Endodermal cell (in vitro differentiated cells): ENCODE measurements at regions not wholly inside any gene's neighbourhood (a gene's known extent, or its start where the extent isn't known, plus 50 kb on each side); places are given as distances from the start of the nearest gene placed in this dataset.

ENCODE experiments used
- DNase-seq: peaks from one replicate; pipeline ENCODE4 v3.0.0-alpha.2; 2017
- H3K27ac ChIP-seq: 2 replicates; pipeline ENCODE4 v1.5.1; 2013; ENCODE audit warnings: mild to moderate bottlenecking, low read depth, low read length, moderate library complexity
- H3K27me3 ChIP-seq: 2 replicates; pipeline ENCODE4 v1.6.1; 2013; ENCODE audit warnings: mild to moderate bottlenecking, low read length, moderate library complexity; ENCODE audit not compliant: insufficient read depth, control insufficient read depth, poor library complexity, severe bottlenecking
- H3K36me3 ChIP-seq: 2 replicates; pipeline ENCODE4 v1.7.0; 2013; ENCODE audit warnings: mild to moderate bottlenecking, low read length, moderate library complexity; ENCODE audit not compliant: control insufficient read depth, insufficient read depth
- H3K4me1 ChIP-seq: one replicate; pipeline ENCODE4 v1.7.0; 2013; ENCODE audit warnings: low read length; ENCODE audit not compliant: control insufficient read depth, insufficient read depth
- H3K4me3 ChIP-seq: 2 replicates; pipeline ENCODE4 v1.5.1; 2013; ENCODE audit warnings: mild to moderate bottlenecking, low read length, moderate library complexity
- H3K9ac ChIP-seq: 2 replicates; pipeline ENCODE4 v1.6.1; 2013; ENCODE audit warnings: mild to moderate bottlenecking, low read length, moderate library complexity; ENCODE audit not compliant: poor library complexity, severe bottlenecking; ENCODE audit errors: extremely low read depth
- H3K9me3 ChIP-seq: 2 replicates; pipeline ENCODE4 v1.6.1; 2013; ENCODE audit warnings: mild to moderate bottlenecking, low read length, moderate library complexity; ENCODE audit not compliant: control insufficient read depth
- H3K27ac Mint-ChIP-seq: 2 replicates; pipeline ENCODE4 v1.8.0; 2020; ENCODE audit warnings: mixed read lengths
- H3K27me3 Mint-ChIP-seq: 2 replicates; pipeline ENCODE4 v1.8.0; 2021; ENCODE audit warnings: mild to moderate bottlenecking, mixed read lengths; ENCODE audit not compliant: insufficient read depth
- H3K36me3 Mint-ChIP-seq: 2 replicates; pipeline ENCODE4 v1.8.0; 2020; ENCODE audit warnings: low read depth, mixed read lengths
- H3K4me1 Mint-ChIP-seq: 2 replicates; pipeline ENCODE4 v1.8.0; 2020; ENCODE audit warnings: mixed read lengths
- H3K4me3 Mint-ChIP-seq: 2 replicates; pipeline ENCODE4 v1.8.0; 2020; ENCODE audit warnings: mild to moderate bottlenecking, moderate library complexity, mixed read lengths
- H3K9me3 Mint-ChIP-seq: 2 replicates; pipeline ENCODE4 v1.8.0; 2020; ENCODE audit warnings: mild to moderate bottlenecking, mixed read lengths
- WGBS, 2 experiments: methylation state at CpG; one replicate each; pipeline versions ENCODE4 v1.1.5 to v1.1.7; 2013; ENCODE audit warnings: missing lambda C conversion rate in 2 of 2, mixed read lengths in 1 of 2; ENCODE audit not compliant: insufficient coverage in 1 of 2, insufficient read length in 1 of 2; 5-methylcytosine and 5-hydroxymethylcytosine counted together
- TF ChIP-seq, protein P1 (sequence below): fragments of 200-600 bp; sonication (generic); conservative IDR thresholded peaks from 2 replicates; pipeline ENCODE4 v1.5.0; 2021; ENCODE audit warnings: antibody characterized with exemption, mild to moderate bottlenecking

DNA sequence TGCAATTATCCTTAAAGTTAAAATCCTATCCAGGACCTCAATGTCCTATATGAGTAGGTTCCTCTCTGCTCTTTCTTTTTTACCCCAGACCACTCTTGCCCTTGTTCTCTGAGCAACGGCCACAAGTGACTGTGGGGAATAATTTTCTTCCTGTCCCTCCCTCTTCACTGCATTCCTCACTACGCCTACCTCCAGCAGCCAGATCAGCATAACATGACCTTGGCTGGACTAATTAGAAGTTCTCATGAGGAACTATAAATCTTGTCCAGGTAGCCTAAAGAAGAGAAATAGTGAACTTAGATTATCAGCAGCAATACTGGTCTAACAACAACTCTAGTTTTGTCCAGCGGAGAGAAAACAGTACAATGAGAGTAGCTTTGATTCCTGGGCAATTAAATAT, 643.8 kb upstream of the KLHL29 start:
- TF ChIP-seq, protein P1, sequence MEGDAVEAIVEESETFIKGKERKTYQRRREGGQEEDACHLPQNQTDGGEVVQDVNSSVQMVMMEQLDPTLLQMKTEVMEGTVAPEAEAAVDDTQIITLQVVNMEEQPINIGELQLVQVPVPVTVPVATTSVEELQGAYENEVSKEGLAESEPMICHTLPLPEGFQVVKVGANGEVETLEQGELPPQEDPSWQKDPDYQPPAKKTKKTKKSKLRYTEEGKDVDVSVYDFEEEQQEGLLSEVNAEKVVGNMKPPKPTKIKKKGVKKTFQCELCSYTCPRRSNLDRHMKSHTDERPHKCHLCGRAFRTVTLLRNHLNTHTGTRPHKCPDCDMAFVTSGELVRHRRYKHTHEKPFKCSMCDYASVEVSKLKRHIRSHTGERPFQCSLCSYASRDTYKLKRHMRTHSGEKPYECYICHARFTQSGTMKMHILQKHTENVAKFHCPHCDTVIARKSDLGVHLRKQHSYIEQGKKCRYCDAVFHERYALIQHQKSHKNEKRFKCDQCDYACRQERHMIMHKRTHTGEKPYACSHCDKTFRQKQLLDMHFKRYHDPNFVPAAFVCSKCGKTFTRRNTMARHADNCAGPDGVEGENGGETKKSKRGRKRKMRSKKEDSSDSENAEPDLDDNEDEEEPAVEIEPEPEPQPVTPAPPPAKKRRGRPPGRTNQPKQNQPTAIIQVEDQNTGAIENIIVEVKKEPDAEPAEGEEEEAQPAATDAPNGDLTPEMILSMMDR: no peak

DNA sequence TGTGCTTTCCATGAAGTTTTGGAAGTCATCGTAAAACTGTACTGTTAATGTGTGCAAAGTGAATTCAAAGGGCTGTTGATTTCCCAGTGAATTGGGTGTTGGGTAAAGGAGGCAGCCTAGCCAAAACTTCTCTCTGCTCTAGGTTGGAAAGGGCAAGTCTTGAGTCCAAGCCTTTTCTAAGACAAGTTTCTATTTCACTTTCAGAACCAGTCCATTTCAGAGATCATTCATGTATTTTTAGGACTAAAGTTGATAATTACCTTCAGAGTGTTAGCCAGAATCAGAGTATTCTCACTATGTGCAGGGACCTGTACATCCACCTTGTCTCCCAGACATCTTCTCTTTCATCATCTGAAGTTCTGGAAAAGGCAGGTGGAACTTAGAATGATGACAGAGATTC, 636.1 kb upstream of the KLHL29 start:
- TF ChIP-seq, protein P1: no peak
- Histone ChIP-seq H3K4me3 (no peak overlapping the region), H3K27ac (no peak overlapping the region), H3K36me3 (no peaks in the 10 kb centered on the region), H3K4me1 (no peaks in the 10 kb centered on the region), H3K9me3 (no peaks in the 10 kb centered on the region), H3K9ac (no peak overlapping the region), H3K27me3 (no peaks in the 10 kb centered on the region)
- H3K27me3 Mint-ChIP-seq: peaks cover 8% of the 10 kb centered on the region
- WGBS, 2 experiments: 87% methylated on average over 1 of the region's 1 CpG; no CpG with 5 or more reads in 1 of the 2 experiments
- no peak overlapping the region for H3K27ac Mint-ChIP-seq
- no peak for DNase-seq
- H3K4me1 Mint-ChIP-seq: peaks cover 8% of the 10 kb centered on the region
- no peaks in the 10 kb centered on the region for H3K36me3 Mint-ChIP-seq
- H3K4me3 Mint-ChIP-seq: no peak overlapping the region
- H3K9me3 Mint-ChIP-seq: no peaks in the 10 kb centered on the region

More for the DNA sequence above, 643.8 kb upstream of the KLHL29 start:
- no peak overlapping the region for H3K27ac Mint-ChIP-seq
- H3K27ac ChIP-seq: no peak overlapping the region
- no peaks in the 10 kb centered on the region for H3K27me3 Mint-ChIP-seq
- no peaks in the 10 kb centered on the region for H3K27me3 ChIP-seq
- no peak overlapping the region for H3K4me3 ChIP-seq
- H3K36me3 ChIP-seq: no peaks in the 10 kb centered on the region
- H3K36me3 Mint-ChIP-seq: no peaks in the 10 kb centered on the region
- no peaks in the 10 kb centered on the region for H3K9me3 Mint-ChIP-seq
- 87% methylated on average over 3 of the region's 3 CpGs; no CpG with 5 or more reads in 1 of the 2 experiments for WGBS, 2 experiments
- no peak overlapping the region for H3K9ac ChIP-seq
- peaks cover 8% of the 10 kb centered on the region for H3K4me1 ChIP-seq
- peaks cover 19% of the 10 kb centered on the region for H3K4me1 Mint-ChIP-seq
- H3K9me3 ChIP-seq: no peaks in the 10 kb centered on the region
- H3K4me3 Mint-ChIP-seq: no peak overlapping the region
- no peak for DNase-seq

DNA sequence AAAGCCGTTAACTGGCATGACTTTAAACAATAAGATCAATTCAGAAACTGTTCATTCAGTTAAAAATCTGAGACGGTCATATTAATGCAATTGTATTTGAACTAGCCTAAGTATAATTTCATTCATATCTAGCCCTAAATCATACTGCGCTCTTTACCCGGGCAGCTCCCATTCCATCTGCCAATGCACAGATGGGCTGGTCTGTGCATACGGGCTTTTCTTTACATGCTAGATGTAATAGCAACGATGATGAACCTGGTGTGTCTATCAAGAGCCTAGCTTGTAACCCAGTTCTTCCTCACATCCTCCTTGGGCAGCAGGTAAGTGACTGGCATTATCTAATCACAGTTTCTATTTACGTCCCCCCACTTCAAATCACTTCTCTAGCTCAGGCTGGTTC, 631.5 kb upstream of the KLHL29 start:
- Histone ChIP-seq H3K27ac (no peak overlapping the region), H3K36me3 (no peaks in the 10 kb centered on the region), H3K4me3 (no peak overlapping the region), H3K9me3 (no peaks in the 10 kb centered on the region), H3K4me1 (no peaks in the 10 kb centered on the region), H3K9ac (no peak overlapping the region), H3K27me3 (no peaks in the 10 kb centered on the region)
- no peaks in the 10 kb centered on the region for H3K36me3 Mint-ChIP-seq
- no peak for DNase-seq
- 94 to 96% methylated on average over 7 of the region's 7 CpGs for WGBS, 2 experiments
- H3K4me3 Mint-ChIP-seq: no peak overlapping the region
- no peak overlapping the region for H3K27ac Mint-ChIP-seq
- H3K9me3 Mint-ChIP-seq: no peaks in the 10 kb centered on the region
- peaks cover 22% of the 10 kb centered on the region for H3K4me1 Mint-ChIP-seq
- TF ChIP-seq, protein P1: no peak
- H3K27me3 Mint-ChIP-seq: peaks cover 8% of the 10 kb centered on the region
